PC-9 (cell line): ENCODE measurements at regions not wholly inside any gene's neighbourhood (a gene's known extent, or its start where the extent isn't known, plus 50 kb on each side); places are given as distances from the start of the nearest gene placed in this dataset.

Source experiments
- BruUV-seq: library from RNA; stranded (reverse); fragments of 400-500 nt; replicated peaks from 2 replicates; lab custom pipeline; 2021; lab: Mats Ljungman, UMichigan
- CTCF ChIA-PET: fragments of 300-600 bp; sonication (Branson Sonifier 250); formaldehyde crosslinking; loops from one replicate; lab custom pipeline; 2022; ENCODE audit warnings: antibody characterized with exemption; lab: Charles Lee
- POLR2A ChIA-PET: fragments of 300-600 bp; sonication (Branson Sonifier 250); formaldehyde crosslinking; loops from one replicate; lab custom pipeline; 2022; ENCODE audit warnings: antibody characterized with exemption; ENCODE audit not compliant: unreplicated experiment; lab: Charles Lee
- DNase-seq, 2 experiments: peaks; one replicate each; pipeline versions ENCODE4 v3.0.0 to v3.0.0-alpha.2; 2015 to 2022; ENCODE audit warnings: mixed read lengths in 1 of 2
- H2AFZ ChIP-seq: fragments of 200-600 bp; sonication (generic); 2 replicates; pipeline ENCODE4 v1.8.1; 2017; ENCODE audit warnings: antibody characterized with exemption
- H3F3A ChIP-seq: fragments of 200-600 bp; sonication (generic); 2 replicates; pipeline ENCODE4 v1.8.1; 2017; ENCODE audit warnings: antibody characterized with exemption, mild to moderate bottlenecking, low read depth; ENCODE audit not compliant: insufficient read depth
- H3K27ac ChIP-seq: fragments of 200-600 bp; sonication (generic); 2 replicates; pipeline ENCODE4 v1.6.1; 2016; ENCODE audit warnings: mixed run types
- H3K27me3 ChIP-seq: fragments of 200-600 bp; sonication (generic); 2 replicates; pipeline ENCODE4 v1.6.1; 2016; ENCODE audit warnings: low read depth, mixed run types; ENCODE audit not compliant: insufficient read depth
- H3K36me3 ChIP-seq: fragments of 200-600 bp; sonication (generic); 2 replicates; pipeline ENCODE4 v1.6.1; 2016; ENCODE audit warnings: low read depth, mixed run types
- H3K4me1 ChIP-seq: fragments of 200-600 bp; sonication (generic); replicated peaks from 2 replicates; pipeline ENCODE4 v1.6.1; 2016; ENCODE audit warnings: mixed run types; ENCODE audit not compliant: insufficient read depth
- H3K4me2 ChIP-seq: fragments of 200-600 bp; sonication (generic); 2 replicates; pipeline ENCODE4 v1.6.1; 2017; ENCODE audit warnings: mixed run types
- H3K4me3 ChIP-seq: fragments of 200-600 bp; sonication (generic); 2 replicates; pipeline ENCODE4 v1.6.1; 2016; ENCODE audit warnings: mixed run types
- H3K79me2 ChIP-seq: fragments of 200-600 bp; sonication (generic); 2 replicates; pipeline ENCODE4 v1.6.1; 2017; ENCODE audit warnings: low read depth, mixed run types
- H3K9me2 ChIP-seq: fragments of 200-600 bp; sonication (generic); 2 replicates; pipeline ENCODE4 v1.8.1; 2017; ENCODE audit warnings: mild to moderate bottlenecking; ENCODE audit not compliant: insufficient read depth
- H3K9me3 ChIP-seq: fragments of 200-600 bp; sonication (generic); 2 replicates; pipeline ENCODE4 v1.8.1; 2016; ENCODE audit warnings: low read depth; ENCODE audit not compliant: insufficient read depth
- H4K20me1 ChIP-seq: fragments of 200-600 bp; sonication (generic); 2 replicates; pipeline ENCODE4 v1.8.1; 2017; ENCODE audit not compliant: insufficient read depth
- EZH2 ChIP-seq: fragments of 200-600 bp; sonication (generic); IDR thresholded peaks from 2 replicates; pipeline ENCODE4 v1.8.0; 2017; ENCODE audit warnings: antibody characterized with exemption, low read depth
- intact Hi-C: fragments of 100-400 bp; cut with micrococcal nuclease; formaldehyde crosslinking; loops from one replicate; pipeline ENCODE4 v1.10.0; 2022; ENCODE audit not compliant: unreplicated experiment
- TF ChIP-seq, protein P1 (sequence below): fragments of 200-600 bp; sonication (generic); conservative IDR thresholded peaks from 2 replicates; pipeline ENCODE4 v1.6.1; 2017; ENCODE audit warnings: mixed run types, antibody characterized with exemption, mild to moderate bottlenecking, moderate library complexity

DNA sequence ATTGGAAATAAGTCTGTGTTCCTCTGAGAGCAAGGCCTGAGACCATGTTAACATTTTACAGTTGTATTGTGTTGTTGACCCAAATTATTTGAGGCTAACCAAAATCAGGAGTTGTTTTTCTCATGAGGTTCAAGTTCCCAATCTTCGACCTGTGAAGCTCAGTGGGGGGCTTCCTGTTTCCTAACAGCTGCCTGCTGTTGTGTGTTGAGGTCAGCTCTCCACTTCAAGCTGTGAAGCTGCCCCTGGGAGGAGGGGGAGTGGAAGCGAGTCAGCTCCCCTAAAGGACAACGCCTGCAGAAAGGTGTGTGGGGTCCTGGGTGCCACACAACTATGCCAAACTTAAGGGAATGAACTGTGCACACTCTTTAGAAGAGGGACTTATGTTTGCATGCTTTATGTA, 295.5 kb downstream of the IRX1 start:
- DNase-seq = no peak
- intact Hi-C loops = no loop called here
- H3K4me3 ChIP-seq = no peak overlapping the region
- no peaks in the 10 kb centered on the region for H3K79me2 ChIP-seq
- H3F3A ChIP-seq = no peaks in the 10 kb centered on the region
- no peaks in the 10 kb centered on the region for H3K36me3 ChIP-seq
- POLR2A ChIA-PET = no interaction called here
- no peaks in the 10 kb centered on the region for H3K4me1 ChIP-seq
- H3K9me2 ChIP-seq = no peaks in the 10 kb centered on the region
- BruUV-seq = no TSS peak
- TF ChIP-seq EZH2 = no peak
- TF ChIP-seq, protein P1, sequence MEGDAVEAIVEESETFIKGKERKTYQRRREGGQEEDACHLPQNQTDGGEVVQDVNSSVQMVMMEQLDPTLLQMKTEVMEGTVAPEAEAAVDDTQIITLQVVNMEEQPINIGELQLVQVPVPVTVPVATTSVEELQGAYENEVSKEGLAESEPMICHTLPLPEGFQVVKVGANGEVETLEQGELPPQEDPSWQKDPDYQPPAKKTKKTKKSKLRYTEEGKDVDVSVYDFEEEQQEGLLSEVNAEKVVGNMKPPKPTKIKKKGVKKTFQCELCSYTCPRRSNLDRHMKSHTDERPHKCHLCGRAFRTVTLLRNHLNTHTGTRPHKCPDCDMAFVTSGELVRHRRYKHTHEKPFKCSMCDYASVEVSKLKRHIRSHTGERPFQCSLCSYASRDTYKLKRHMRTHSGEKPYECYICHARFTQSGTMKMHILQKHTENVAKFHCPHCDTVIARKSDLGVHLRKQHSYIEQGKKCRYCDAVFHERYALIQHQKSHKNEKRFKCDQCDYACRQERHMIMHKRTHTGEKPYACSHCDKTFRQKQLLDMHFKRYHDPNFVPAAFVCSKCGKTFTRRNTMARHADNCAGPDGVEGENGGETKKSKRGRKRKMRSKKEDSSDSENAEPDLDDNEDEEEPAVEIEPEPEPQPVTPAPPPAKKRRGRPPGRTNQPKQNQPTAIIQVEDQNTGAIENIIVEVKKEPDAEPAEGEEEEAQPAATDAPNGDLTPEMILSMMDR = no peak
- H3K4me2 ChIP-seq = no peak overlapping the region
- H3K27me3 ChIP-seq = peaks cover 21% of the 10 kb centered on the region
- 0 out of 2 replicates have a peak, but pooled peaks cover 4% of the 10 kb centered on the region for H4K20me1 ChIP-seq
- H3K9me3 ChIP-seq = no peaks in the 10 kb centered on the region
- no peak overlapping the region for H3K27ac ChIP-seq
- CTCF ChIA-PET = no interaction called here
- H2AFZ ChIP-seq = no peak overlapping the region

DNA sequence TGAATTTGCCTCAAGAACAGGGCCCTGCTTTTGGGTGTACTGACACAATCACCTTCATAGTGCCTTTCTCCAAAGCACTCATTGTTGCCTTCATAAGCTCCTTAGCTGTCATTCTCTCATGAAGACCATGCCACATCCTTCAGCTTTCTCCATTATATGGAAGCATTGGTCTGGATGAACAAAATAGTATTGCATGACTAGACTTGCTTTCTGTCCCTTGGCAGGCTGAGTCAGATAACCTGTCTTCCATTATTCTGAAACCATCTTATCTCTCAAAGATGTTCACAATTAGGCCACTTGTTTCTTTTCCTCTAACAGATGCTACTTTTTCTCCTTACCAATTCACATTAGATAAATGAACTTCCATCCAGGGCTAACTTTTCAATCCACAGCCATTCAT, 297.9 kb downstream of the IRX1 start:
- intact Hi-C loops = no loop called here
- no peak for DNase-seq
- no peaks in the 10 kb centered on the region for H3F3A ChIP-seq
- POLR2A ChIA-PET = no interaction called here
- no peak overlapping the region for H2AFZ ChIP-seq
- BruUV-seq = no TSS peak
- no peak for TF ChIP-seq EZH2
- TF ChIP-seq, protein P1 = no peak
- no peaks in the 10 kb centered on the region for H3K79me2 ChIP-seq
- peaks cover 7% of the 10 kb centered on the region; the same call in 1 of the 2 replicates for H3K27me3 ChIP-seq
- no peaks in the 10 kb centered on the region for H4K20me1 ChIP-seq
- no peaks in the 10 kb centered on the region for H3K4me1 ChIP-seq
- CTCF ChIA-PET = no interaction called here
- no peak overlapping the region for H3K4me2 ChIP-seq
- H3K9me3 ChIP-seq = no peaks in the 10 kb centered on the region
- H3K9me2 ChIP-seq = no peaks in the 10 kb centered on the region
- no peak overlapping the region for H3K27ac ChIP-seq
- H3K4me3 ChIP-seq = no peak overlapping the region
- no peaks in the 10 kb centered on the region for H3K36me3 ChIP-seq

GRCh38 chr5:3893975-3894374, 298.3 kb downstream of the IRX1 start:
- intact Hi-C loops = no loop called here
- H2AFZ ChIP-seq = no peak overlapping the region
- CTCF ChIA-PET = no interaction called here
- TF ChIP-seq, protein P1 = no peak
- no peak for TF ChIP-seq EZH2
- no peaks in the 10 kb centered on the region for H3K9me3 ChIP-seq
- H3K27me3 ChIP-seq = peaks cover 6% of the 10 kb centered on the region; the same call in 1 of the 2 replicates
- no peak overlapping the region for H3K4me3 ChIP-seq
- BruUV-seq = no TSS peak
- no peak overlapping the region for H3K27ac ChIP-seq
- no peaks in the 10 kb centered on the region for H3K36me3 ChIP-seq
- H3K9me2 ChIP-seq = no peaks in the 10 kb centered on the region
- no peaks in the 10 kb centered on the region for H3K4me1 ChIP-seq
- DNase-seq = no peak
- H4K20me1 ChIP-seq = no peaks in the 10 kb centered on the region
- no peak overlapping the region for H3K4me2 ChIP-seq
- no peaks in the 10 kb centered on the region for H3F3A ChIP-seq
- POLR2A ChIA-PET = no interaction called here
- no peaks in the 10 kb centered on the region for H3K79me2 ChIP-seq
